HG03066 (cell line): ENCODE measurements at regions not wholly inside any gene's neighbourhood (a gene's known extent, or its start where the extent isn't known, plus 50 kb on each side); places are given as distances from the start of the nearest gene placed in this dataset.
A peak's percentile ranks its signal among the peaks of the same experiment; 100 is the strongest.

ENCODE experiments used
- ATAC-seq: cut with Tn5 transposase; IDR thresholded peaks from one replicate; pipeline ENCODE4 v1.9.1; 2021; ENCODE audit warnings: low read depth; ENCODE audit not compliant: unreplicated experiment

- no peak for ATAC-seq
Observed at GRCh38 chr3:184659797-184660301, 52.0 kb downstream of the MAGEF1 start.

DNA sequence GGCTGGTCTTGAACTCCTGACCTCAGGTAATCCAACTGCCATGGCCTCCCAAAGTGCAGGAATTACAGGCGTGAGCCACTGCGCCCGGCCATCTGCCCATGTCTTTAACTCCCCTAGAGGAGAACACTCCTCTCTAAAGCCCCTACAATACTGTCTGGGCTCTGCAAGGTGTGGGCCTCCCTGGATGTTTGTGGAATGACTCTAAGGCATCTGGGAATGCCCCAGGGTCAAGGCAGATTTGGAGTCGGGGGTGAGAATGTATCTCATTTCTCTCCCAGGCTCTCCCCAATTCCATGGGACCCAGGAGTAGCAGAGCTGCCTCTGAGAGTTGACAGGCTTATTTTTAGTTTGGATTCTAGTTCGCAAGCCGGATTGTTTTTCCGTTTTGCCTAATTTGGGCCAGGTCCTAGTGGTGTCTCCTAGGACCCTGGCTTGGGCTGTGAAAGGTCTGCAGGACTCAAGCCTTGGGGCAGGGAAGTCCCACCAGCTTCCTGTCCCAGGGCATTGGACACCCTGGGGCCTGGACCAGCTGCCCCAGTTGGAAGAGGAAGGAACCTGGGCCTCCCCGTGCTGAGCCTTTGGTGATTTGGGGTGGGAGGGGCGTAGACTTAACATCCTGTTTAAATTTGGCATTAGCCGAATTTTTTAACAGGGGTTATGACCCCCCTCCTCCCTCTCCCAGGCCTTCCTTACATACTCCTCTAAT lies 53.5 kb downstream of the MAGEF1 start:
- no peak for ATAC-seq

DNA sequence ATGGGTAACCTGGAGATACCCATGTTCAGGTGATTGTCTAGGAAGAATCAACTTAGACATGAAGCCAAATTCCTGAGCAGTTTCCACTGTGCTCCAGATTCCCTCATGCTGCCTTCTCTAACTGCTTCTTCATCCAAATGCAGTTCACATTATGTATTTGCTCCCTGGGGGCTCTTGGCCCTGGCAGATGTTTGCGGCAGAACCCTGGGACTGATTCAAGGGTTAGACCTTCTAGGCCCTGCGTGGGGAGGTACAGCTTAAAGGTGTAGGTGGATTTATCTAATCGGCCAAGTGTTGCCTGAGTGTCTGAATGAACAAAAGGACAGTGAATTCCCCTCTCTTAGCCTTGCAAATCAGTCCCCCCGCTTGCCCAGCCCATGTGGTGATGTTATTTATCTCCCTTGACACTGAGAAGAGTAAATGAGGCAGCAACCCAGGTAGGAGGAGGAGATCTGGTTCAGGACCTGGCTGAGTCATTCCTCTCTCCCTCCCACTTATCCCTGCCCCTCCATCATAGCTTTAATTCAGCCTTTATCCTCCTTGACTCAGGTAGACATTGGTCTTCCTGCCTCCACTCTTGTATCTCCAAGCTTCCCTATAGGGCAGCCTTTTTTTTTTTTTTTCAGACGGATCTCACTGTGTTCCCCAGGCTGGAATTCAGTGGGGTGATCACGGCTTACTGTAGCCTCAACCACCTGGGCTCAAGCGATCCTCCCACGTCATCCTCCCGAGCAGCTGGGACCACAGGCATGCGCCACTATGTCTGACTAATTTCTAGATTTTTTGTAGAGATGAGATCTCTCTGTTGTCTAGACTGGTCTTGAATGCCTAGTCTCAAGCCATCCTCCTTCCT lies 54.8 kb downstream of the MAGEF1 start:
- peak; percentile 70 for ATAC-seq

DNA sequence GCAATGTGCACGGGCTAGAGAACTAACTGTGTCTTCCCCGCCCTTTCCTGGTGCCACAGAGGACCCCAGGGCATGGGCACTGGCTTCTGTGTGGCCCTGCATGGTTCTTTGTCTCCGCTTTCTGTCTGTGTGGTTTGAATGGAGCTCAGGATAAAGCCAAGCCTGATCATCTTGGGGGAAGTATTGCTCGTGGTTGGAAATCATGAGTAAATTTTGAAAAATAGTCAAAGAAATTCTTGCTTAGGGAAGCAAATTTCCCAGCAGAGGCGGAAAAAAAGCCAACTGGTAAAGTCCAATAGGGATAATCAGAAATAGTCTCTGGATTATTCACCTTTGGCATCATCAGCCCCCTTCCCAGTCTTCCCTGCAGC lies 55.4 kb downstream of the MAGEF1 start:
- no peak for ATAC-seq

DNA sequence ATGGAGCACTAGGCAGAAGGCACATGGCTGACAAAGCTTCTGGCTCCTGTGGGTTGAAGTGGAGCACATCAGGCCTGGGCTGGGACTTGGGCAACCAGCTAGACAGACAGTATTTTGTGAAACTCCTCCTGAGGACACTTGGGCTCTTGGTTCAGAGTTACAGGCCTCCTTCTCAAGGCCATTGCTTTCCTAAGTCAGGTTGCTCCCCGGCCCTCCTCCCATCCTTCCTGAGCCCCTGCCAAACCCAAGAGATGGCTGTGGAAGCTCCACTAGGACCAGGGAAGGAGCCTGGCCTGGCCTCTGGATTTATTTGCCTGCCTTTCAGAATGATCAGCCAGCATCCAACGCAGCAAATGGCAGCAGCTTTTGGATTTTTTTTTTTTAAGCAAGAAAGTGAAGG lies 56.3 kb downstream of the MAGEF1 start:
- no peak for ATAC-seq

- no peak for ATAC-seq
Observed at GRCh38 chr3:184654375-184654774, 57.5 kb downstream of the MAGEF1 start.

GRCh38 chr3:184652465-184652864 lies 59.4 kb downstream of the MAGEF1 start:
- no peak for ATAC-seq

DNA sequence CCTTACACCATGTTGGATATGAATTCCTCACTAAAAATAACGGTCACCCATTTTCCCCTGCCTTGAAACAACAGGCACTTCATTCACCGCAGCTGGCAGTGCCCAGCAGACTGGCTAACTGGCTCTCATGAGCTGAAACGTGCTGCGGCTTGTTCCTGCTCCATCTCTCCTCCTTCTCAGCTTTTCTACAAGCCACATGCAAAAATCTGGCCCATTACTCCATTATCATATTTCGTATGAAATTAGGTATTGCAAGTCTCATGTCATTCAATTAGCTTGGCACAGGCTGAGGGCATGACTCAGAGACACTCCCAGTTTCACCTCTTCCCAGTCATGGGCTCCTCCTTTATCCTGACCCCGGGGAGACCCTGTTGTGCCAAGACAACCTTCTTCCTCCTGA lies 60.0 kb downstream of the MAGEF1 start:
- ATAC-seq, result no peak

- ATAC-seq, result no peak
Observed at GRCh38 chr3:184648636-184649035, 63.2 kb downstream of the MAGEF1 start.

- no peak for ATAC-seq
Observed at GRCh38 chr3:184647405-184647936, 64.4 kb downstream of the MAGEF1 start.

DNA sequence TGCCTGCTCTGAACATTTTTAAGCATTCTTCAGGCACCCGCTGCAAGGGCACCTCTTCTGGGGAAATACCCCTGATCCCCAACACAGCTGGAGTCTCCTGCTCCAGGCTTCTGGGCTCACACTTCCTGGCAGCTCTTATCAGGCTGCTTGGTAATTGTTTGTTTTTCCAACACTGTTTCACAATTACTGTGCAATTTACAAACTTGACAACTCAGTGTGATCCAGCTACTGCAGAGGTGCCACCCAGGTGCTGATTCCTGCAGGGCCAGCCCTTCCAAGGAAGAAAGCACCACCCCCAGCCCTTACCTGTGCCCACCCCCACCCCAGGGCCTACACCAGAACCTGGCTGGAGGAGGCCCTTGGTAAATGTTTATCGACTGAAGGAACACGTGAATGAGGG lies 66.5 kb downstream of the MAGEF1 start:
- ATAC-seq, result no peak

- ATAC-seq, result no peak
Observed at GRCh38 chr3:184643442-184643841, 68.4 kb downstream of the MAGEF1 start.

GRCh38 chr3:184642631-184643285 lies 69.1 kb downstream of the MAGEF1 start:
- no peak for ATAC-seq

GRCh38 chr3:184641430-184641829 lies 70.4 kb downstream of the MAGEF1 start:
- ATAC-seq, result no peak

DNA sequence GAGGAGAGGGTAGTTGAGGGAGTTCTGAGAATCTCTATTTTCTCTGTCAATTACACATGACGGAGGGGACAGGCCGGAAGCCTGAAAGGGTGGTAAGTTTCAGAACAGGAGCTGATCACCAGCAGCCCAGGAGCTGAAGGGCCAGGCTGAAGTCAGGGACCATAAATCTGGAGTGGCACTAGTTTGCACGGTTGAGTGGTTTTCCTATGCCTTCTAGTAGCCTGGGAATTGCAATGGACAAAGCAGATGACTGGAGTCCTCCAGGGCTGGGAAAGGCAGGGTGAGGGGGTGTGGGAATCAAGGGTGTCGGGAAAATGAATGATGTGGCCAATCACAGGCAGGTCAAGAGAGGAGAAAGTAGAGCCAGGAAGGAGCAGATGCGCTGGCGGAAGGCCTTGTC lies 72.5 kb downstream of the MAGEF1 start:
- no peak for ATAC-seq

DNA sequence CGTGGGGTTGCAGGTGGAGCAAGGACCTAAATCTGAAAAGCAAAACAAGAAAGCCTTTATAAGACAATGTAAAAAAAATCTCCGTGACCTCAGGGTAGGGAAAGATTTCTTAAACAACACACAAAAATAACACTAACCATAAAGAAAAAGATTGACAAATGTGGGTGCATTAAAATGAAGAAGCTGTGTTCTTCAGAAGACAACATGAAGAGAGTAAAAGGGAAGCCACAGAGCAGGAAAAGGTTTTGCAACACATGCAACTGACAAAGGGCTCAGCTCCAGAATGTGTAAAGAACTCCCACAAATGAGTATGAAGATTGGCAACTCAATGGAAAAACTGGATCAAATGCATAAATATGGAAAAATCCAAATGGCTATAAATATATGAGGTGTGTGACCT lies 74.2 kb downstream of the MAGEF1 start:
- ATAC-seq, result no peak

DNA sequence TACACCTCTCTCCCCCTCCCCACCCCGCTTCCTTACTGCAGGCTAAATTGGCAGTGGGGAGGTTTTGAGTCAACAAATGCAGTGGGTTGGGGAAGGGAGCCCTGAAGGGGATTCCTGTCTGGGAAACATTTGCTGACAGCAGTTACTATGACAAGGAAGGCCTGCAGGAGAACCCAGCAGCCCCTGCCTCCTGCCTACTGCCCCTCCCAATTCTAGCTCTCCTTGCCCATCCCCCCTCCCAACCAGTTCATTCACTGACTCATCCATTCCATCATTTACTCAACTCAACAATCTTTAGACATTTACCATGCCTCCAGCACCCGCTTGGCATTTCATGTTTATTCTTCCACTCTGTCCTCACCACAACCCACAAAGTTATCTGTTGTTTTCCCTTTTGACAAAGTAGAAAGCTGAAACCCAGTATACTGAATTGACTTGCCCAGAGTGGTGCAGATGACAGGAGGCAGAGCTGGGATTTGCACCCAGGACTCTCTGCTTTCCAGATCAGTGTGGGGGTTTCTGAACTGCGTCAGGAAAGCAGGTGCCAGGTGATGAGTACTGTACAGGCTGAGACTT lies 75.0 kb downstream of the MAGEF1 start:
- ATAC-seq, result no peak

DNA sequence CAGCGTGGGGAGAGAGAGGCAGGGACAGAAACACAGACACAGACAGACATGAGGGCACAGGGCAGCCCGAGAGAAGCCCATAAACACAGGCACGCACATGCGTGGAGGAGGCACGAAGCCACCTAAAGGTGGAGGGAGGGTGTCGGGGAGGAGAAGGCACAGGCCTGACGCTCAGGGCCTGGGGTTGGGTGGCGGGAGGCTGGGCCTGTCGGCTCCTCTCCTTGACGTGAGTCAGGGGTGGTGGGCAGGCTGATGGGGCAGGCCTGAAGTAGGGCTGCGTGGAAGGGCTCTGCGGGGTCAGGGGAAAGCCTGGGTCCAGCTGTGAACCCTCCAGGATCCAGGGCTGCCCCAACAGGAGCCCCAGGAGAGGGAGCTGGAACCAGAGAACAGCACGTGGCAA lies 74.2 kb downstream of the EPHB3 start:
- no peak for ATAC-seq

DNA sequence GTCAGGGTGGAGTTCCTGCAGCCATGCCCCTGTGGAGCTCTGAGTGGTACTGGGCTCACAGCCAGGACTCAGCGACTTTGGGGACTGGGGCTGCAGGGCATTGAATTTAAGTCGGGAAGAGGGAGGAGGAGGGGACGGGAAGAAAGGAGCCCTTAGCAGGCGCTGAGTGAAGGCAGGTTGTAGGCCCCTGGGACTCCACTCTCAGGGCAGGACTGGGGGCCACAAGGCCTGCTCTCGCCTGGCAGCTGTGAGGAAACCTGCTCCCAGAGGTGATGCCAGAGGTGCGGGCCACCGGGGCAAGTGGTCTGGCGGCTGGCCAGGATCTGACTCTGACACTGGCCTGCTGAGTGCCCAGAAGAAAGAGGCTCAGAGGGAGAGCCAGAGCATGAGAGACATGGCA lies 73.5 kb downstream of the EPHB3 start:
- no peak for ATAC-seq

GRCh38 chr3:184633237-184633579 lies 71.6 kb downstream of the EPHB3 start:
- ATAC-seq, result no peak
